ENCODE measurements at regions not wholly inside any gene's neighbourhood (a gene's known extent, or its start where the extent isn't known, plus 50 kb on each side); places are given as distances from the start of the nearest gene placed in this dataset.

- TF ChIP-seq, protein P1, sequence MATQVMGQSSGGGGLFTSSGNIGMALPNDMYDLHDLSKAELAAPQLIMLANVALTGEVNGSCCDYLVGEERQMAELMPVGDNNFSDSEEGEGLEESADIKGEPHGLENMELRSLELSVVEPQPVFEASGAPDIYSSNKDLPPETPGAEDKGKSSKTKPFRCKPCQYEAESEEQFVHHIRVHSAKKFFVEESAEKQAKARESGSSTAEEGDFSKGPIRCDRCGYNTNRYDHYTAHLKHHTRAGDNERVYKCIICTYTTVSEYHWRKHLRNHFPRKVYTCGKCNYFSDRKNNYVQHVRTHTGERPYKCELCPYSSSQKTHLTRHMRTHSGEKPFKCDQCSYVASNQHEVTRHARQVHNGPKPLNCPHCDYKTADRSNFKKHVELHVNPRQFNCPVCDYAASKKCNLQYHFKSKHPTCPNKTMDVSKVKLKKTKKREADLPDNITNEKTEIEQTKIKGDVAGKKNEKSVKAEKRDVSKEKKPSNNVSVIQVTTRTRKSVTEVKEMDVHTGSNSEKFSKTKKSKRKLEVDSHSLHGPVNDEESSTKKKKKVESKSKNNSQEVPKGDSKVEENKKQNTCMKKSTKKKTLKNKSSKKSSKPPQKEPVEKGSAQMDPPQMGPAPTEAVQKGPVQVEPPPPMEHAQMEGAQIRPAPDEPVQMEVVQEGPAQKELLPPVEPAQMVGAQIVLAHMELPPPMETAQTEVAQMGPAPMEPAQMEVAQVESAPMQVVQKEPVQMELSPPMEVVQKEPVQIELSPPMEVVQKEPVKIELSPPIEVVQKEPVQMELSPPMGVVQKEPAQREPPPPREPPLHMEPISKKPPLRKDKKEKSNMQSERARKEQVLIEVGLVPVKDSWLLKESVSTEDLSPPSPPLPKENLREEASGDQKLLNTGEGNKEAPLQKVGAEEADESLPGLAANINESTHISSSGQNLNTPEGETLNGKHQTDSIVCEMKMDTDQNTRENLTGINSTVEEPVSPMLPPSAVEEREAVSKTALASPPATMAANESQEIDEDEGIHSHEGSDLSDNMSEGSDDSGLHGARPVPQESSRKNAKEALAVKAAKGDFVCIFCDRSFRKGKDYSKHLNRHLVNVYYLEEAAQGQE (IDR thresholded peaks at IDR 0.05; ENCODE audit: insufficient read depth in 1 of 2, low read depth in 2 of 2, low read length in 1 of 2): no peak
- no peak for TF ChIP-seq CTCF (IDR thresholded peaks at IDR 0.05)
- no peak for TF ChIP-seq SIN3A (IDR thresholded peaks at IDR 0.05; ENCODE audit: borderline replicate concordance, insufficient read depth, low read depth, low read length)
- no peak for TF ChIP-seq TCF7L2 (IDR thresholded peaks at IDR 0.05; ENCODE audit: low read depth, low read length)
- TF ChIP-seq POLR2AphosphoS5 (IDR thresholded peaks at IDR 0.05; ENCODE audit: low read depth, low read length): no peak
- ChIA-PET POLR2A (no interaction called here), CTCF (no interaction called here)
Observed at GRCh38 chr7:50211130-50212015, 93.1 kb upstream of the IKZF1 start.

GRCh38 chr7:50210706-50211115 lies 93.8 kb upstream of the IKZF1 start:
- H3K27ac ChIP-seq (ENCODE audit: low read length): no peak overlapping the region
- BruUV-seq (replicated peaks): no TSS peak
- no peaks in the 10 kb centered on the region for H3K9me3 ChIP-seq (ENCODE audit: control insufficient read depth, insufficient read depth, low read depth, low read length)
- DNase-seq (ENCODE audit: low read depth, low spot score): no peak
- H3K27me3 ChIP-seq (ENCODE audit: control insufficient read depth, insufficient read depth, low read length): peaks cover 11% of the 10 kb centered on the region; the same call in 1 of the 2 replicates
- ATAC-seq: no peak
- ChIA-PET POLR2A (no interaction called here), CTCF (no interaction called here)
- no peak overlapping the region for H3K4me3 ChIP-seq (ENCODE audit: low read depth in 2 of 2, low read length in 2 of 2)
- in situ Hi-C loops (cut with HindIII; ENCODE audit: low pct_unique_long_range_greater_than_20kb, low sequenced_read_pairs) (no loop called here), intact Hi-C loops (cut with micrococcal nuclease; ENCODE audit: unreplicated experiment) (no loop called here)
- H3K4me1 ChIP-seq (ENCODE audit: control insufficient read depth, insufficient read depth, low read length): no peaks in the 10 kb centered on the region
- TF ChIP-seq, protein P1 (IDR thresholded peaks at IDR 0.05; ENCODE audit: insufficient read depth in 1 of 2, low read depth in 2 of 2, low read length in 1 of 2): no peak
- no peak for TF ChIP-seq CTCF (IDR thresholded peaks at IDR 0.05)
- no peak for TF ChIP-seq SIN3A (IDR thresholded peaks at IDR 0.05; ENCODE audit: borderline replicate concordance, insufficient read depth, low read depth, low read length)
- TF ChIP-seq POLR2AphosphoS5 (IDR thresholded peaks at IDR 0.05; ENCODE audit: low read depth, low read length): no peak
- TF ChIP-seq TCF7L2 (IDR thresholded peaks at IDR 0.05; ENCODE audit: low read depth, low read length): no peak
- H3K36me3 ChIP-seq (ENCODE audit: control insufficient read depth, insufficient read depth, low read length): no peaks in the 10 kb centered on the region

More at GRCh38 chr7:50211130-50212015, 93.1 kb upstream of the IKZF1 start:
- Histone ChIP-seq H3K27ac (ENCODE audit: low read length) (no peak overlapping the region), H3K4me1 (ENCODE audit: control insufficient read depth, insufficient read depth, low read length) (no peaks in the 10 kb centered on the region), H3K27me3 (ENCODE audit: control insufficient read depth, insufficient read depth, low read length) (peaks cover 11% of the 10 kb centered on the region; the same call in 1 of the 2 replicates), H3K9me3 (ENCODE audit: control insufficient read depth, insufficient read depth, low read depth, low read length) (no peaks in the 10 kb centered on the region), H3K36me3 (ENCODE audit: control insufficient read depth, insufficient read depth, low read length) (no peaks in the 10 kb centered on the region), H3K4me3 (ENCODE audit: low read depth in 2 of 2, low read length in 2 of 2) (no peak overlapping the region)
- ATAC-seq (no peak), DNase-seq (ENCODE audit: low read depth, low spot score) (no peak)
- intact Hi-C loops (cut with micrococcal nuclease; ENCODE audit: unreplicated experiment) (no loop called here), in situ Hi-C loops (cut with HindIII; ENCODE audit: low pct_unique_long_range_greater_than_20kb, low sequenced_read_pairs) (no loop called here)
- no TSS peak for BruUV-seq (replicated peaks)
